WTC11 (cell line): ENCODE measurements at regions not wholly inside any gene's neighbourhood (a gene's known extent, or its start where the extent isn't known, plus 50 kb on each side); places are given as distances from the start of the nearest gene placed in this dataset.
"Not testable (repeated sequence)": the region's sequence is repeated elsewhere in the genome, so short reads cannot be mapped to it uniquely, and the experiment has no call there.

Experiments
- NFATC4 ChIP-seq: fragments of 250-450 bp; sonication (Bioruptor Pico); IDR thresholded peaks from 2 replicates; pipeline ENCODE4 v1.9.0; 2021; ENCODE audit warnings: mild to moderate bottlenecking
- NR2C2 ChIP-seq: sonication (generic); formaldehyde crosslinking; IDR thresholded peaks from 2 replicates; pipeline ENCODE4 v1.8.0; 2022; ENCODE audit warnings: mild to moderate bottlenecking, missing genetic modification reagents
- TF ChIP-seq, protein P1 (sequence below): sonication (generic); formaldehyde crosslinking; conservative IDR thresholded peaks from 2 replicates; pipeline ENCODE4 v1.8.1; 2023; ENCODE audit warnings: mild to moderate bottlenecking, low read depth, missing genetic modification reagents, moderate library complexity

GRCh38 chr9:67635067-67635466, 223.7 kb upstream of the ANKRD20A1 start:
- TF ChIP-seq NFATC4, NR2C2 (CRISPR knock-in tag): not testable (repeated sequence)
- TF ChIP-seq, protein P1, sequence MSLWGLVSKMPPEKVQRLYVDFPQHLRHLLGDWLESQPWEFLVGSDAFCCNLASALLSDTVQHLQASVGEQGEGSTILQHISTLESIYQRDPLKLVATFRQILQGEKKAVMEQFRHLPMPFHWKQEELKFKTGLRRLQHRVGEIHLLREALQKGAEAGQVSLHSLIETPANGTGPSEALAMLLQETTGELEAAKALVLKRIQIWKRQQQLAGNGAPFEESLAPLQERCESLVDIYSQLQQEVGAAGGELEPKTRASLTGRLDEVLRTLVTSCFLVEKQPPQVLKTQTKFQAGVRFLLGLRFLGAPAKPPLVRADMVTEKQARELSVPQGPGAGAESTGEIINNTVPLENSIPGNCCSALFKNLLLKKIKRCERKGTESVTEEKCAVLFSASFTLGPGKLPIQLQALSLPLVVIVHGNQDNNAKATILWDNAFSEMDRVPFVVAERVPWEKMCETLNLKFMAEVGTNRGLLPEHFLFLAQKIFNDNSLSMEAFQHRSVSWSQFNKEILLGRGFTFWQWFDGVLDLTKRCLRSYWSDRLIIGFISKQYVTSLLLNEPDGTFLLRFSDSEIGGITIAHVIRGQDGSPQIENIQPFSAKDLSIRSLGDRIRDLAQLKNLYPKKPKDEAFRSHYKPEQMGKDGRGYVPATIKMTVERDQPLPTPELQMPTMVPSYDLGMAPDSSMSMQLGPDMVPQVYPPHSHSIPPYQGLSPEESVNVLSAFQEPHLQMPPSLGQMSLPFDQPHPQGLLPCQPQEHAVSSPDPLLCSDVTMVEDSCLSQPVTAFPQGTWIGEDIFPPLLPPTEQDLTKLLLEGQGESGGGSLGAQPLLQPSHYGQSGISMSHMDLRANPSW, result not testable (repeated sequence)
